IMR-90 (cell line): ENCODE measurements at regions not wholly inside any gene's neighbourhood (a gene's known extent, or its start where the extent isn't known, plus 50 kb on each side); places are given as distances from the start of the nearest gene placed in this dataset.

Experiments
- CTCF ChIP-seq: conservative IDR thresholded peaks from 2 replicates; pipeline ENCODE4 v1.5.1; 2012; ENCODE audit warnings: mild to moderate bottlenecking, low read depth, low read length, improper control_type of control experiment
- POLR2A ChIP-seq: IDR thresholded peaks from 2 replicates; pipeline ENCODE4 v1.6.1; 2012; ENCODE audit warnings: mild to moderate bottlenecking, low read depth, low read length
- RFX5 ChIP-seq: IDR thresholded peaks from 2 replicates; pipeline ENCODE4 v1.8.0; 2012; ENCODE audit warnings: low read depth, mild to moderate bottlenecking, low read length, moderate library complexity

GRCh38 chr5:17081142-17081541, 136.3 kb upstream of the BASP1 start:
- TF ChIP-seq POLR2A: no peak
- no peak for TF ChIP-seq CTCF
- TF ChIP-seq RFX5: no peak
